IPS DF 6.9 (cell line): ENCODE measurements at regions not wholly inside any gene's neighbourhood (a gene's known extent, or its start where the extent isn't known, plus 50 kb on each side); places are given as distances from the start of the nearest gene placed in this dataset.

Source experiments
- DNase-seq: peaks from one replicate; pipeline ENCODE4 v3.0.0-alpha.2; 2013; ENCODE audit warnings: low read depth, low spot score
- H3K27ac ChIP-seq: one replicate; pipeline ENCODE4 v1.5.1; 2013; ENCODE audit warnings: low read length, control low read depth
- H3K27me3 ChIP-seq: 2 replicates; pipeline ENCODE4 v1.6.1; 2013; ENCODE audit warnings: mild to moderate bottlenecking, low read length; ENCODE audit not compliant: control insufficient read depth, insufficient read depth
- H3K36me3 ChIP-seq: 2 replicates; pipeline ENCODE4 v1.6.1; 2013; ENCODE audit warnings: low read length; ENCODE audit not compliant: control insufficient read depth, insufficient read depth
- H3K4me1 ChIP-seq: 2 replicates; pipeline ENCODE4 v1.6.1; 2013; ENCODE audit warnings: low read length; ENCODE audit not compliant: control insufficient read depth, insufficient read depth
- H3K4me3 ChIP-seq: 2 replicates; pipeline ENCODE4 v1.5.1; 2013; ENCODE audit warnings: mild to moderate bottlenecking, low read length
- H3K9me3 ChIP-seq: 2 replicates; pipeline ENCODE4 v1.6.1; 2013; ENCODE audit warnings: low read length, inconsistent platforms; ENCODE audit not compliant: control insufficient read depth, insufficient read depth
- WGBS: extraction: QIAGEN DNeasy Blood & Tissue Kit; methylation state at CpG from one replicate; pipeline ENCODE4 v1.1.7; 2013; ENCODE audit warnings: mixed read lengths, missing lambda C conversion rate; ENCODE audit not compliant: insufficient read length, insufficient coverage; 5-methylcytosine and 5-hydroxymethylcytosine counted together

GRCh38 chr21:17368748-17369363, 144.0 kb upstream of the CXADR start:
- no peak overlapping the region for H3K27ac ChIP-seq
- WGBS = no CpG with 5 or more reads among the region's 3 CpGs
- H3K36me3 ChIP-seq = no peaks in the 10 kb centered on the region
- no peaks in the 10 kb centered on the region for H3K4me1 ChIP-seq
- no peaks in the 10 kb centered on the region for H3K9me3 ChIP-seq
- no peak for DNase-seq
- no peaks in the 10 kb centered on the region for H3K27me3 ChIP-seq
- no peak overlapping the region for H3K4me3 ChIP-seq

- no peak for DNase-seq
- H3K9me3 ChIP-seq = no peaks in the 10 kb centered on the region
- WGBS = no CpG with 5 or more reads among the region's 5 CpGs
- H3K4me3 ChIP-seq = no peak overlapping the region
- H3K36me3 ChIP-seq = no peaks in the 10 kb centered on the region
- no peaks in the 10 kb centered on the region for H3K4me1 ChIP-seq
- no peaks in the 10 kb centered on the region for H3K27me3 ChIP-seq
- H3K27ac ChIP-seq = no peak overlapping the region
These were observed 142.6 kb upstream of the CXADR start for GRCh38 chr21:17370263-17370662.

GRCh38 chr21:17370916-17371315, 141.9 kb upstream of the CXADR start:
- no peak overlapping the region for H3K27ac ChIP-seq
- WGBS = no CpG with 5 or more reads among the region's 5 CpGs
- no peak for DNase-seq
- H3K9me3 ChIP-seq = no peaks in the 10 kb centered on the region
- H3K4me3 ChIP-seq = no peak overlapping the region
- H3K4me1 ChIP-seq = no peaks in the 10 kb centered on the region
- no peaks in the 10 kb centered on the region for H3K36me3 ChIP-seq
- H3K27me3 ChIP-seq = no peaks in the 10 kb centered on the region

- DNase-seq = no peak
- no peaks in the 10 kb centered on the region for H3K4me1 ChIP-seq
- H3K4me3 ChIP-seq = no peak overlapping the region
- H3K27ac ChIP-seq = no peak overlapping the region
- no peaks in the 10 kb centered on the region for H3K9me3 ChIP-seq
- no CpG with 5 or more reads among the region's 1 CpG for WGBS
- no peaks in the 10 kb centered on the region for H3K36me3 ChIP-seq
- H3K27me3 ChIP-seq = no peaks in the 10 kb centered on the region
These were observed 141.4 kb upstream of the CXADR start for GRCh38 chr21:17371450-17371849.

GRCh38 chr21:17372200-17372599, 140.6 kb upstream of the CXADR start:
- Histone ChIP-seq H3K4me1 (no peaks in the 10 kb centered on the region), H3K9me3 (no peaks in the 10 kb centered on the region), H3K36me3 (no peaks in the 10 kb centered on the region), H3K27me3 (no peaks in the 10 kb centered on the region), H3K4me3 (no peak overlapping the region), H3K27ac (no peak overlapping the region)
- DNase-seq = no peak
- no CpG with 5 or more reads among the region's 2 CpGs for WGBS

GRCh38 chr21:17386498-17386897, 126.3 kb upstream of the CXADR start:
- no peak for DNase-seq
- Histone ChIP-seq H3K36me3 (no peaks in the 10 kb centered on the region), H3K4me3 (no peak overlapping the region), H3K9me3 (no peaks in the 10 kb centered on the region), H3K27ac (no peak overlapping the region), H3K4me1 (0 out of 2 replicates have a peak, but pooled peaks cover 1% of the 10 kb centered on the region), H3K27me3 (no peaks in the 10 kb centered on the region)
- WGBS = no CpG with 5 or more reads among the region's 2 CpGs

- H3K36me3 ChIP-seq = no peaks in the 10 kb centered on the region
- WGBS = no CpG with 5 or more reads among the region's 7 CpGs
- 0 out of 2 replicates have a peak, but pooled peaks cover 1% of the 10 kb centered on the region for H3K4me1 ChIP-seq
- peak; percentile 43 for DNase-seq
- no peaks in the 10 kb centered on the region for H3K27me3 ChIP-seq
- H3K9me3 ChIP-seq = no peaks in the 10 kb centered on the region
- H3K4me3 ChIP-seq = no peak overlapping the region
- no peak overlapping the region for H3K27ac ChIP-seq
These were observed 125.7 kb upstream of the CXADR start for GRCh38 chr21:17387030-17387617.

GRCh38 chr21:17388226-17388625, 124.6 kb upstream of the CXADR start:
- no peak for DNase-seq
- Histone ChIP-seq H3K9me3 (no peaks in the 10 kb centered on the region), H3K4me3 (no peak overlapping the region), H3K27ac (no peak overlapping the region), H3K4me1 (0 out of 2 replicates have a peak, but pooled peaks cover 1% of the 10 kb centered on the region), H3K36me3 (no peaks in the 10 kb centered on the region), H3K27me3 (no peaks in the 10 kb centered on the region)
- no CpG with 5 or more reads among the region's 4 CpGs for WGBS

GRCh38 chr21:17389311-17389710, 123.5 kb upstream of the CXADR start:
- DNase-seq = no peak
- Histone ChIP-seq H3K36me3 (no peaks in the 10 kb centered on the region), H3K27me3 (no peaks in the 10 kb centered on the region), H3K4me3 (no peak overlapping the region), H3K9me3 (no peaks in the 10 kb centered on the region), H3K27ac (no peak overlapping the region), H3K4me1 (0 out of 2 replicates have a peak, but pooled peaks cover 1% of the 10 kb centered on the region)
- no CpG with 5 or more reads among the region's 1 CpG for WGBS

- 0 out of 2 replicates have a peak, but pooled peaks cover 1% of the 10 kb centered on the region for H3K4me1 ChIP-seq
- WGBS = no CpG with 5 or more reads among the region's 2 CpGs
These were observed 122.3 kb upstream of the CXADR start for GRCh38 chr21:17390569-17390968.

GRCh38 chr21:17391811-17392340, 121.0 kb upstream of the CXADR start:
- Histone ChIP-seq H3K27ac (no peak overlapping the region), H3K27me3 (no peaks in the 10 kb centered on the region), H3K4me3 (no peak overlapping the region), H3K36me3 (no peaks in the 10 kb centered on the region), H3K9me3 (no peaks in the 10 kb centered on the region), H3K4me1 (no peaks in the 10 kb centered on the region)
- DNase-seq = no peak
- WGBS = no CpG with 5 or more reads among the region's 3 CpGs

More at GRCh38 chr21:17390569-17390968, 122.3 kb upstream of the CXADR start:
- Histone ChIP-seq H3K27me3 (no peaks in the 10 kb centered on the region), H3K27ac (no peak overlapping the region), H3K36me3 (no peaks in the 10 kb centered on the region), H3K9me3 (no peaks in the 10 kb centered on the region), H3K4me3 (no peak overlapping the region)
- DNase-seq = no peak
